HAP-1 (cell line): ENCODE measurements at regions not wholly inside any gene's neighbourhood (a gene's known extent, or its start where the extent isn't known, plus 50 kb on each side); places are given as distances from the start of the nearest gene placed in this dataset.
"Not testable (repeated sequence)": the region's sequence is repeated elsewhere in the genome, so short reads cannot be mapped to it uniquely, and the experiment has no call there.

ENCODE experiments used
- DNase-seq, 2 experiments: peaks; one replicate each; pipeline ENCODE4 v3.0.0-alpha.2; 2016 to 2020; ENCODE audit warnings: low spot score in 2 of 2
- H3K27me3 ChIP-seq: fragments of 250-450 bp; sonication (Bioruptor Pico); 2 replicates; pipeline ENCODE4 v1.5.1; 2020; ENCODE audit warnings: low read depth, mild to moderate bottlenecking, moderate library complexity
- H3K36me3 ChIP-seq: fragments of 250-450 bp; sonication (Bioruptor Pico); replicated peaks from 2 replicates; pipeline ENCODE4 v1.5.1; 2020; ENCODE audit warnings: mild to moderate bottlenecking
- H3K4me1 ChIP-seq: fragments of 250-450 bp; sonication (Bioruptor Pico); 2 replicates; pipeline ENCODE4 v1.5.1; 2020; ENCODE audit warnings: mild to moderate bottlenecking
- H3K4me3 ChIP-seq: fragments of 250-450 bp; sonication (Bioruptor Pico); 2 replicates; pipeline ENCODE4 v1.5.1; 2020; ENCODE audit warnings: mild to moderate bottlenecking, moderate library complexity
- H3K9me3 ChIP-seq: fragments of 250-450 bp; sonication (Bioruptor Pico); 2 replicates; pipeline ENCODE4 v1.5.1; 2020; ENCODE audit warnings: mild to moderate bottlenecking, moderate library complexity
- in situ Hi-C: fragments of 300-500 bp; cut with MboI; formaldehyde crosslinking; loops from 3 replicates; pipeline ENCODE4 v1.14.3; 2020; ENCODE audit warnings: low sequenced_read_pairs, inconsistent platforms, mixed read lengths

DNA sequence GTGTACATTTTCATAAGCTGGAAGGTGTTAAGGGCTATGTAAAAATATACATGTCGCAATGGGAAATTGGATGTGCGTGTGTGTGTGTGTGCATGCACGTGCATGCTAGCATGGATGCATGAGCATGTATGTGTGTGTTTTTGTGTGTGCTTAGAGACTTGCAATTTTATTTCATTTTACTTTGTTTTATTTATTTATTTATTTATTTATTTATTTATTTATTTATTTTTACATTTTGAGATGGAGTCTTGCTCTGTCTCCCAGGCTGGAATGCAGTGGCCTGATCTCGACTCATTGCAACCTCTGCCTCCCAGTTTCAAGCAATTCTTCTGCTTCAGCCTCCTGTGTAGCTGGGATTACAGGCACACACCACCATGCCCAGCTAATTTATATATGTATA lies 50.4 kb upstream of the CDH9 start:
- H3K4me3 ChIP-seq, H3K27me3 ChIP-seq, H3K36me3 ChIP-seq, DNase-seq, H3K9me3 ChIP-seq, in situ Hi-C loops: not testable (repeated sequence)
- H3K4me1 ChIP-seq: peaks cover 14% of the 10 kb centered on the region
